Tibial artery (tissue), 4 donors: ENCODE measurements at regions not wholly inside any gene's neighbourhood (a gene's known extent, or its start where the extent isn't known, plus 50 kb on each side); places are given as distances from the start of the nearest gene placed in this dataset.

ENCODE experiments used
- DNase-seq, 2 donors: peaks; one replicate each; pipeline ENCODE4 v3.0.0-alpha.2; 2019
- H3K27ac ChIP-seq, 2 donors: fragments of 200-600 bp; sonication (generic) in 1 of 2; 1 replicate in 1 of 2; 2 replicates in 1 of 2; pipeline ENCODE4 v1.5.1; 2018 to 2019; ENCODE audit warnings: mild to moderate bottlenecking in 1 of 2
- H3K27me3 ChIP-seq, 2 donors: fragments of 200-600 bp; sonication (generic) in 1 of 2; one replicate each; pipeline versions ENCODE4 v1.5.1 to v1.6.0; 2016 to 2019
- H3K36me3 ChIP-seq, 3 donors: fragments of 200-600 bp; sonication (generic) in 2 of 3; one replicate each; pipeline ENCODE4 v1.5.1; 2016 to 2019; ENCODE audit warnings: mild to moderate bottlenecking in 2 of 3
- H3K4me1 ChIP-seq, 4 donors: fragments of 200-600 bp; sonication (generic) in 2 of 4; 1 replicate in 3 of 4; 2 replicates in 1 of 4; pipeline ENCODE4 v1.5.1; 2016 to 2019
- H3K4me3 ChIP-seq, 2 donors: fragments of 200-600 bp; sonication (generic) in 1 of 2; 1 replicate in 1 of 2; 2 replicates in 1 of 2; pipeline ENCODE4 v1.5.1; 2018 to 2019; ENCODE audit warnings: mild to moderate bottlenecking in 2 of 2
- H3K9me3 ChIP-seq, 3 donors: fragments of 200-600 bp; sonication (generic) in 1 of 3; one replicate each; pipeline ENCODE4 v1.5.1; 2016 to 2019
- CTCF ChIP-seq, 2 experiments: fragments of 200-600 bp in 1 of 2; fragments of 450-650 bp in 1 of 2; IDR thresholded peaks; one replicate each; pipeline ENCODE4 v1.5.1; 2017 to 2019; ENCODE audit warnings: antibody characterized with exemption in 2 of 2, mild to moderate bottlenecking in 1 of 2, moderate library complexity in 1 of 2
- intact Hi-C: fragments of 100-400 bp; cut with DNase I; formaldehyde crosslinking; loops from one replicate; pipeline ENCODE4 v1.15.0; 2023; ENCODE audit warnings: low total_unique reads

DNA sequence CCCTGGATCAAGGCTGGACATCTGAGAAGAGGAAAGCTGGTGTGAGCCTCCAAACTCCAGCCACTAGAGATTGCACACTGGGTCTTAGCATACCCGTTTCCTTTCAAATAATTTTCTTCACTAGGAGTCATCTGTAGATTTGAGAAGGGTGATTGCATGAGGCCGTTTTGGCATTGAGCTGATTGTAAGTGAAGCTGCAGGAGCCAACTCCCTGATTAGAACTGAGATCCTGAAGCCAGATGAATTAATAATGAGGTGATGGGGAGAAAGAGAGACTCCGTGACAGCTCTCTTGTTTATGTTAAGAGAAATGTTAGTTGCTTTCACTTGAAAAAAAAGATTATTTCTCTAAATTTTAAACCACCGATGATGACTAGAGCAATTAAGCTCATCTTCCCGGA lies 268.4 kb upstream of the THSD7B start:
- no peak overlapping the region for H3K27ac ChIP-seq
- no peak for DNase-seq
- TF ChIP-seq CTCF (IDR thresholded peaks at IDR 0.05) = no peak
- intact Hi-C loops = no loop called here
- H3K9me3 ChIP-seq = no peaks in the 10 kb centered on the region
- no peaks in the 10 kb centered on the region for H3K27me3 ChIP-seq
- H3K36me3 ChIP-seq = no peaks in the 10 kb centered on the region
- no peak overlapping the region for H3K4me3 ChIP-seq
- H3K4me1 ChIP-seq = no peaks in the 10 kb centered on the region

DNA sequence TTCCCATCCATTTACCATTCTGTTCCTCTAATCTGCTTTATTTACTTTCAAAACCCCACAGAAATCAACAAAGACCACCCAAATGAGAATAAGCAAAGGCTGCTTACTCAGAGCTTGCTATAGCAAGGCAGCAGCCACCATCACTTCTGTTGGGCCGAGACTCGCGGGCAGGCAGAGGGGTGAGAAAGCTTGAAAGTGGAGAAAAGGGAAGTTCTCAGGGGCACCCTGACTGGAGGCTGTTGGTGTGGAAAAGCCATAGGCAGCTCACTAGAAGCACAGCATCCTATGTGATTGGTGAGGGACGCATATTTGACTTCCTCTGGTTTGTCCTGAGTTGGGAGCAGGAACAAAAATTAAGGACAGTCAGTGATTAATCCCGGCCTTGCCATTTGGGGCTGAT lies 269.7 kb upstream of the THSD7B start:
- no peak for TF ChIP-seq CTCF (IDR thresholded peaks at IDR 0.05)

DNA sequence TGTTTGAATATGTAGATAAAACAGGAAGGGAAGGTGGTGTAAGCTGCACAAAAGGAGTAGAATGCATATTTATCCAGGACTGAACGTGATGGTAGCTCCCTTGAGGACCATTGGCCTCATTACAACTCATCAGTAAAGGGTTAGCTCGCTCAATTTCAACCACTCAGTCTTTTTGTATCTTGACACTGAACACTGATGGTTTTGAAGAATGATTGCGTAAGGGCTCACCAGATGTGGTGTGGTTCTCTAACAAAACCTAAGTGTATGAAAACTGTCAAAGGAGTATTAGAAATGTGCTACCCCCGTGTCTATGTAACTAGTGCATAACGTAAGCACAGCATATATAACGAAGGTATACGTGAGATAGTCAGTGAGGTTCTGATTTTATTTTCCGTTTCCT lies 272.4 kb upstream of the THSD7B start:
- Histone ChIP-seq H3K27ac (no peak overlapping the region), H3K4me3 (no peak overlapping the region), H3K27me3 (no peaks in the 10 kb centered on the region), H3K36me3 (no peaks in the 10 kb centered on the region), H3K9me3 (peaks cover 0 to 12% (median 8%) of the 10 kb centered on the region in 3 donors), H3K4me1 (no peaks in the 10 kb centered on the region)
- DNase-seq = no peak
- no peak for TF ChIP-seq CTCF (IDR thresholded peaks at IDR 0.05)
- intact Hi-C loops = no loop called here

More for the DNA sequence above, 269.7 kb upstream of the THSD7B start:
- H3K27ac ChIP-seq = no peak overlapping the region
- H3K36me3 ChIP-seq = no peaks in the 10 kb centered on the region
- no peaks in the 10 kb centered on the region for H3K27me3 ChIP-seq
- no peak overlapping the region for H3K4me3 ChIP-seq
- DNase-seq = no peak
- peaks cover 0 to 5% (median 0%) of the 10 kb centered on the region in 3 donors for H3K9me3 ChIP-seq
- intact Hi-C loops = no loop called here
- no peaks in the 10 kb centered on the region for H3K4me1 ChIP-seq

DNA sequence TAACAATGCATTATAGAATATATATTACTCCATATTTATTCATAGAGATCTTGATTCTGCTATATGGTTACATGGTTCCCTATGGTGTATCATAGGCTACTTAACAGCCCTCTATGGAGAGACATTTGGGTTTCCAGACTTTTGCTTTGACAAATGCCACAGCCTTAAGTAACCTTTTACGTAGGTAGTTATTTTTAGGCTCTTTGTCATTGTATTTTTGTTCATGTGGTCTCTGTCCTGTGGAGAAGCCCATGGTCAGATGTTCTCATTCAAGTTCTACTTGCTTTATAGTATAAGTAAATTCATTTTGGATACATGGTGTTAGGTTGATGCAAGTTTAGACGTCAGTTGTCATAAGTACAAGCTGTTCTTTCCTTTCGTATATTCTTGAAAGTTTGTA lies 275.2 kb upstream of the THSD7B start:
- Histone ChIP-seq H3K4me3 (no peak overlapping the region), H3K27me3 (no peaks in the 10 kb centered on the region), H3K36me3 (no peaks in the 10 kb centered on the region), H3K9me3 (peaks cover 0 to 12% (median 8%) of the 10 kb centered on the region in 3 donors), H3K27ac (no peak overlapping the region), H3K4me1 (no peaks in the 10 kb centered on the region)
- DNase-seq = no peak
- no peak for TF ChIP-seq CTCF (IDR thresholded peaks at IDR 0.05)
- intact Hi-C loops = no loop called here

- H3K9me3 ChIP-seq = peaks cover 0 to 12% (median 8%) of the 10 kb centered on the region in 3 donors
- no peak overlapping the region for H3K27ac ChIP-seq
- no peak for TF ChIP-seq CTCF (IDR thresholded peaks at IDR 0.05)
- DNase-seq = no peak
- peaks cover 0 to 2% of the 10 kb centered on the region in 2 donors for H3K27me3 ChIP-seq
- H3K4me1 ChIP-seq = no peaks in the 10 kb centered on the region
- no peak overlapping the region for H3K4me3 ChIP-seq
- intact Hi-C loops = no loop called here
- no peaks in the 10 kb centered on the region for H3K36me3 ChIP-seq
These were observed 277.9 kb upstream of the THSD7B start for GRCh38 chr2:136487421-136487820.

DNA sequence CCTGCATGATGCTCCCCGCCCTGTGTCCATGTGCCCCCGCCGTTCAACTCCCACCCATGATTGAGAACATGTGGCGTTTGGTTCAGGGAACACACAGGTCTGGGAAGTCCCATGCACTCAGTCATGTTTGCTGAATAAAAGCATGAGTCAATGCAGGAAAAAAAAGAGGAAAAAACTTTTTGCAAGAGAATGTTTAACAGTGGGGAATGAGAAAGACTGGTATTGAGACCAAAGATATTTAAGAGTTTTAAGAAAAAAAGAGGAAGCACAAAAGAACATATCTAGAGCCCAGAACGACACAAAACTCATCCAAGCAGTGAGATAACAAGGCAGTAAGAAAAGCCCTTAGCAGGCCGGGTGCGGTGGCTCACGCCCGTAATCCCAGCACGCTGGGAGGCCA lies 279.2 kb upstream of the THSD7B start:
- H3K4me1 ChIP-seq = no peaks in the 10 kb centered on the region
- peaks cover 0 to 10% (median 8%) of the 10 kb centered on the region in 3 donors for H3K9me3 ChIP-seq
- H3K27me3 ChIP-seq = peaks cover 0 to 2% of the 10 kb centered on the region in 2 donors
- no peak for DNase-seq
- intact Hi-C loops = no loop called here
- TF ChIP-seq CTCF (IDR thresholded peaks at IDR 0.05) = no peak
- no peaks in the 10 kb centered on the region for H3K36me3 ChIP-seq
- H3K27ac ChIP-seq = no peak overlapping the region
- no peak overlapping the region for H3K4me3 ChIP-seq
